ENCODE measurements at regions not wholly inside any gene's neighbourhood (a gene's known extent, or its start where the extent isn't known, plus 50 kb on each side); places are given as distances from the start of the nearest gene placed in this dataset.
"Not testable (repeated sequence)": the region's sequence is repeated elsewhere in the genome, so short reads cannot be mapped to it uniquely, and the experiment has no call there.

- DNase-seq (ENCODE audit: low spot score): no peak
- in situ Hi-C loops (cut with HindIII; ENCODE audit: low sequenced_read_pairs): no loop called here
These were observed 203.4 kb upstream of the SPAG17 start for GRCh38 chr1:118388301-118388959.

- no peak for DNase-seq (ENCODE audit: low spot score)
- in situ Hi-C loops (cut with HindIII; ENCODE audit: low sequenced_read_pairs): no loop called here
These were observed 196.3 kb upstream of the SPAG17 start for GRCh38 chr1:118381197-118381869.

- in situ Hi-C loops (cut with HindIII; ENCODE audit: low sequenced_read_pairs); DNase-seq (ENCODE audit: low spot score): not testable (repeated sequence)
These were observed 192.2 kb upstream of the SPAG17 start for GRCh38 chr1:118377183-118377582.

GRCh38 chr1:118371612-118372011 lies 186.6 kb upstream of the SPAG17 start:
- no peak for DNase-seq (ENCODE audit: low spot score)
- in situ Hi-C loops (cut with HindIII; ENCODE audit: low sequenced_read_pairs): no loop called here

- in situ Hi-C loops (cut with HindIII; ENCODE audit: low sequenced_read_pairs): no loop called here
- DNase-seq (ENCODE audit: low spot score): no peak
These were observed 185.8 kb upstream of the SPAG17 start for GRCh38 chr1:118370861-118371260.

- in situ Hi-C loops (cut with HindIII; ENCODE audit: low sequenced_read_pairs): no loop called here
- no peak for DNase-seq (ENCODE audit: low spot score)
These were observed 181.3 kb upstream of the SPAG17 start for GRCh38 chr1:118366286-118366685.

GRCh38 chr1:118364882-118365281 lies 179.9 kb upstream of the SPAG17 start:
- DNase-seq (ENCODE audit: low spot score): no peak
- in situ Hi-C loops (cut with HindIII; ENCODE audit: low sequenced_read_pairs): no loop called here

- no peak for DNase-seq (ENCODE audit: low spot score)
- in situ Hi-C loops (cut with HindIII; ENCODE audit: low sequenced_read_pairs): no loop called here
These were observed 178.4 kb upstream of the SPAG17 start for GRCh38 chr1:118363396-118363795.

- DNase-seq (ENCODE audit: low spot score): no peak
- in situ Hi-C loops (cut with HindIII; ENCODE audit: low sequenced_read_pairs): no loop called here
These were observed 175.8 kb upstream of the SPAG17 start for GRCh38 chr1:118360817-118361216.

GRCh38 chr1:118346936-118347335 lies 161.9 kb upstream of the SPAG17 start:
- no peak for DNase-seq (ENCODE audit: low spot score)
- in situ Hi-C loops (cut with HindIII; ENCODE audit: low sequenced_read_pairs): no loop called here

- DNase-seq (ENCODE audit: low spot score): no peak
- in situ Hi-C loops (cut with HindIII; ENCODE audit: low sequenced_read_pairs): no loop called here
These were observed 156.2 kb upstream of the SPAG17 start for GRCh38 chr1:118340928-118341910.

- in situ Hi-C loops (cut with HindIII; ENCODE audit: low sequenced_read_pairs): no loop called here
- DNase-seq (ENCODE audit: low spot score): no peak
These were observed 154.5 kb upstream of the SPAG17 start for GRCh38 chr1:118339400-118340124.

- DNase-seq (ENCODE audit: low spot score): no peak
- in situ Hi-C loops (cut with HindIII; ENCODE audit: low sequenced_read_pairs): no loop called here
These were observed 153.9 kb upstream of the SPAG17 start for GRCh38 chr1:118338936-118339335.

- DNase-seq (ENCODE audit: low spot score): no peak
- in situ Hi-C loops (cut with HindIII; ENCODE audit: low sequenced_read_pairs): no loop called here
These were observed 152.3 kb upstream of the SPAG17 start for GRCh38 chr1:118337346-118337745.

- in situ Hi-C loops (cut with HindIII; ENCODE audit: low sequenced_read_pairs): no loop called here
These were observed 150.3 kb upstream of the SPAG17 start for GRCh38 chr1:118335331-118335732.

GRCh38 chr1:118334506-118334905 lies 149.5 kb upstream of the SPAG17 start:
- no peak for DNase-seq (ENCODE audit: low spot score)
- in situ Hi-C loops (cut with HindIII; ENCODE audit: low sequenced_read_pairs): no loop called here

More at GRCh38 chr1:118335331-118335732, 150.3 kb upstream of the SPAG17 start:
- no peak for DNase-seq (ENCODE audit: low spot score)

- DNase-seq (ENCODE audit: low spot score): no peak
- in situ Hi-C loops (cut with HindIII; ENCODE audit: low sequenced_read_pairs): no loop called here
These were observed 148.7 kb upstream of the SPAG17 start for GRCh38 chr1:118333601-118334210.

GRCh38 chr1:118326960-118327629 lies 142.1 kb upstream of the SPAG17 start:
- no peak for DNase-seq (ENCODE audit: low spot score)
- in situ Hi-C loops (cut with HindIII; ENCODE audit: low sequenced_read_pairs): no loop called here
